ENCODE measurements at regions not wholly inside any gene's neighbourhood (a gene's known extent, or its start where the extent isn't known, plus 50 kb on each side); places are given as distances from the start of the nearest gene placed in this dataset.
"Not testable (repeated sequence)": the region's sequence is repeated elsewhere in the genome, so short reads cannot be mapped to it uniquely, and the experiment has no call there.

DNA sequence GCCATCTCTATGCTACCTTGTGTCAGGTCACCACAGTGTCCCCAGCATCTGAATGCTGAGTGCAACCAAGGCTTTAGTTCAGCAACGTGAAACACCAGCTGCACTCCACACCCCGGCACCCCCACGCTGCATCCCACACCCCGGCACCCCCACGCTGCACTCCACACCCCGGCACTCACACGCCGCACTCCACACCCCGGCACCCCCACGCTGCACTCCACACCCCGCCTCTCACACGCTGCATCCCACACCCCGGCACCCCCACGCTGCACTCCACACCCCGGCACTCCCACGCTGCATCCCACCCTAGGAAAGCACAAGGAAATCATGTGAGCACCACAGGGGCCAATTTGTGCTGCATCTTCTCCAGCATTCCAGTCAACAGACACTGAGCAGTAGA is 199.8 kb upstream of the FRG1 start:
- Histone ChIP-seq H3K4me3 (ENCODE audit: low read depth in 1 of 2, low read length in 2 of 2) (no peak overlapping the region), H3K4me1 (ENCODE audit: control insufficient read depth in 2 of 2, insufficient read depth in 2 of 2, low read length in 1 of 2) (no peaks in the 10 kb centered on the region), H3K9me3 (ENCODE audit: control insufficient read depth in 2 of 2, insufficient read depth in 1 of 2, low read depth in 1 of 2, low read length in 1 of 2) (peaks cover 0 to 6% of the 10 kb centered on the region in 2 donors), H3K27ac (ENCODE audit: low read depth in 2 of 2, low read length in 1 of 2) (no peak overlapping the region), H3K27me3 (ENCODE audit: control insufficient read depth in 1 of 2, insufficient read depth in 2 of 2, low read length in 2 of 2) (no peaks in the 10 kb centered on the region), H3K36me3 (ENCODE audit: control insufficient read depth in 2 of 2, insufficient read depth in 2 of 2, low read length in 1 of 2) (no peaks in the 10 kb centered on the region)
- WGBS, 2 donors: 88 to 91% methylated on average over 16 of the region's 16 CpGs

DNA sequence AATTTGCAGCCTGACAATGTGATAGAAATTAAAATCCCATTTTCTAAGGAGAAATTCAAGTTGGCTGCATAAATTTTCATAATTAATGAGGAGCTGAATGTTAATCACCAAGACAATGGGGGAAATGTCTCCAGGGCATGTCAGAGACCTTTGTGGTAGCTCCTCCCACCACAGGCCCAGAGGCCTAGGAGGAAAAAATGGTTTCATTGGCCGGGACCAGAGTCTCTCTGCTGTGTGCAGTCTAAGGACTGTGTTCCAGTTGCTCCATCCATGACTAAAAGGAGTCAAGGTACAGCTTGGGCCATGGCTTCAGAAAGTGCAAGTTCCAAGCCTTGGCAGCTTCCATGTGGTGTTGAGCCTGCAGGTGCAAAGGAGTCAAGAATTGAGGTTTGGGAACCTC is 187.6 kb upstream of the FRG1 start:
- not testable (repeated sequence) for H3K4me3 ChIP-seq (ENCODE audit: low read depth in 1 of 2, low read length in 2 of 2); H3K9me3 ChIP-seq (ENCODE audit: control insufficient read depth in 2 of 2, insufficient read depth in 1 of 2, low read depth in 1 of 2, low read length in 1 of 2); H3K36me3 ChIP-seq (ENCODE audit: control insufficient read depth in 2 of 2, insufficient read depth in 2 of 2, low read length in 1 of 2); H3K27me3 ChIP-seq (ENCODE audit: control insufficient read depth in 1 of 2, insufficient read depth in 2 of 2, low read length in 2 of 2); H3K4me1 ChIP-seq (ENCODE audit: control insufficient read depth in 2 of 2, insufficient read depth in 2 of 2, low read length in 1 of 2); H3K27ac ChIP-seq (ENCODE audit: low read depth in 2 of 2, low read length in 1 of 2)
- 50 to 63% methylated on average over 1 of the region's 1 CpG for WGBS, 2 donors

DNA sequence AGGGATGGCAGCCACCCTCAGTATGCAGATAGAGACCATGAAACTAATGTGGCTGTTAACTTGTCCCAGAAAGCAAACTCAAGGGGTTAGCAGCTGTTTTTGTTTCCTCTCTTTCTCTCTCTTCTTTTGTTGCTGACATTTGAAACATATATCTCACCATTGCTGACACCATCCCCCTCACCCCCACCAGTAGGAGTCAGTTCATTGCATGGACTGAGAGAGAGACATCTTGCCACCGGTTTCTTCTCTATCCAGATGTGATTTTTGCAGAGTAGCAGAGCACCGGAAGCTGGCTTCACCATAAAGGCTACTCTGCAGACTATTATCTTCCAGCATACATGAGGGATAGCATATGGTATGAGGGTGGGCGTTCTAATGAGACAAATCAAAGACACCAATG is 177.1 kb upstream of the FRG1 start:
- no peaks in the 10 kb centered on the region for H3K4me1 ChIP-seq (ENCODE audit: control insufficient read depth in 2 of 2, insufficient read depth in 2 of 2, low read length in 1 of 2)
- WGBS, 2 donors: 67 to 69% methylated on average over 3 of the region's 3 CpGs
- H3K36me3 ChIP-seq (ENCODE audit: control insufficient read depth in 2 of 2, insufficient read depth in 2 of 2, low read length in 1 of 2): no peaks in the 10 kb centered on the region
- no peak overlapping the region for H3K4me3 ChIP-seq (ENCODE audit: low read depth in 1 of 2, low read length in 2 of 2)
- peaks cover 2 to 3% of the 10 kb centered on the region in 2 donors for H3K9me3 ChIP-seq (ENCODE audit: control insufficient read depth in 2 of 2, insufficient read depth in 1 of 2, low read depth in 1 of 2, low read length in 1 of 2)
- no peaks in the 10 kb centered on the region for H3K27me3 ChIP-seq (ENCODE audit: control insufficient read depth in 1 of 2, insufficient read depth in 2 of 2, low read length in 2 of 2)
- H3K27ac ChIP-seq (ENCODE audit: low read depth in 2 of 2, low read length in 1 of 2): no peak overlapping the region

DNA sequence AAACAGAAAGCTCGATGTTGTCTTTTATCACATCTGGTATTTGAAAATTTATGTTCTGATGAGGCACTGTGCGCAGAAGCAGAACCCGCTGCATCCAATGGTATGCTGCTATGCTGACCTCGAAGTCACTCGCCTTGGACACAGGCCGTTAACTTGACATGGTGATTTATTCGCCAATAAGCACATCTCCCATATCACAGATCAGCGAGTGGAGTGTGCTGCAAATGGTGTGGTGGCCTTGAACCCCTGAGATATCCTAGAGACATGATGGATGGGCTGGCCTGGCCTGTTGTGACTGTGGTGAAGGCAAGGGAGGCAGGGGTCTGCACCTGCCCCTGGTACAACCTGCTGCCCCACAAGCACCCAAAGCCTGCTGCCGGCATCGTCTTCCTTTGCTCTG is 175.4 kb upstream of the FRG1 start:
- H3K36me3 ChIP-seq (ENCODE audit: control insufficient read depth in 2 of 2, insufficient read depth in 2 of 2, low read length in 1 of 2): no peaks in the 10 kb centered on the region
- H3K9me3 ChIP-seq (ENCODE audit: control insufficient read depth in 2 of 2, insufficient read depth in 1 of 2, low read depth in 1 of 2, low read length in 1 of 2): peaks cover 0 to 3% of the 10 kb centered on the region in 2 donors
- WGBS, 2 donors: 78% methylated on average over 10 of the region's 10 CpGs
- H3K27me3 ChIP-seq (ENCODE audit: control insufficient read depth in 1 of 2, insufficient read depth in 2 of 2, low read length in 2 of 2): no peaks in the 10 kb centered on the region
- no peaks in the 10 kb centered on the region for H3K4me1 ChIP-seq (ENCODE audit: control insufficient read depth in 2 of 2, insufficient read depth in 2 of 2, low read length in 1 of 2)
- no peak overlapping the region for H3K27ac ChIP-seq (ENCODE audit: low read depth in 2 of 2, low read length in 1 of 2)
- H3K4me3 ChIP-seq (ENCODE audit: low read depth in 1 of 2, low read length in 2 of 2): no peak overlapping the region

DNA sequence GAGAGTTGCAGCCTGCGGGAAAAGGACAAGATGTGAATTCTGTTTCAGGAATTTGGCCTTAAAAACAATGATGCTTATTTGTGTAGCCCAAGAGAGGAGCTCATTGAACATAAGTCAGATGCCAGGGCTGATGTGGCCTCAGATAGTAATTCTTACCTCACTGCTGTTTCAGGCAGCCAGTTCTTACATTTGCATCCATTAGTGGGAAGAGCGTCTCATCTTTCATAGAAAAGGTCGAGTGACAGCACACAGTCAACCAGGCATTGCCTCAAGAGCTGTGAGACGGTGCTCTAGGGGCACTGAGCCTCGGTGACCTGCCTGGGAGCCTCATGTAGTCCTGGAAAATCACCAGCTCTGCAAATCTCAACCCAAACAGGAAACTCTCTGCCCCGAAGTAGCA is 174.9 kb upstream of the FRG1 start:
- Histone ChIP-seq H3K27me3 (ENCODE audit: control insufficient read depth in 1 of 2, insufficient read depth in 2 of 2, low read length in 2 of 2) (no peaks in the 10 kb centered on the region), H3K4me1 (ENCODE audit: control insufficient read depth in 2 of 2, insufficient read depth in 2 of 2, low read length in 1 of 2) (no peaks in the 10 kb centered on the region), H3K9me3 (ENCODE audit: control insufficient read depth in 2 of 2, insufficient read depth in 1 of 2, low read depth in 1 of 2, low read length in 1 of 2) (peaks cover 0 to 3% of the 10 kb centered on the region in 2 donors), H3K36me3 (ENCODE audit: control insufficient read depth in 2 of 2, insufficient read depth in 2 of 2, low read length in 1 of 2) (no peaks in the 10 kb centered on the region), H3K4me3 (ENCODE audit: low read depth in 1 of 2, low read length in 2 of 2) (no peak overlapping the region), H3K27ac (ENCODE audit: low read depth in 2 of 2, low read length in 1 of 2) (no peak overlapping the region)
- WGBS, 2 donors: 51 to 55% methylated on average over 6 of the region's 6 CpGs

DNA sequence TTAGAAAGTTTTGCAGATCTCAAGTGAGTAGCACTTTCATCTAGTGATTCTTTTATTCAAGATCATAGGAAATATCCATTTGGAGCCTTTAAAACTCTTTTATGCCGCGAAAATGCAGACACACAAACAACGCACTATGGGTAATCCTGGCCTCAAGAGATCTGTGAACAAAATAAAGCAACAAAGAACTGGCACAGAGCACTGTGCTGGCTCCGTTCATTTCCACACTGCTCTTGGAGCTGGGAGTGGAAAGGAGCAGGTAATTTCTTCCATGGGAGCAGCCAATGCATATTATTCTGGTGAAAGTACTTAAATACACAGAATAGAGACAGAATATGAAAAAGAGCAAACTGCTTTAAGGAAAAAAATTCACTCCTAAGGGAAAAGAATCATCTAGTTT is 172.7 kb upstream of the FRG1 start:
- no peaks in the 10 kb centered on the region for H3K36me3 ChIP-seq (ENCODE audit: control insufficient read depth in 2 of 2, insufficient read depth in 2 of 2, low read length in 1 of 2)
- H3K4me1 ChIP-seq (ENCODE audit: control insufficient read depth in 2 of 2, insufficient read depth in 2 of 2, low read length in 1 of 2): no peaks in the 10 kb centered on the region
- no peak overlapping the region for H3K27ac ChIP-seq (ENCODE audit: low read depth in 2 of 2, low read length in 1 of 2)
- H3K9me3 ChIP-seq (ENCODE audit: control insufficient read depth in 2 of 2, insufficient read depth in 1 of 2, low read depth in 1 of 2, low read length in 1 of 2): peaks cover 0 to 3% of the 10 kb centered on the region in 2 donors
- H3K27me3 ChIP-seq (ENCODE audit: control insufficient read depth in 1 of 2, insufficient read depth in 2 of 2, low read length in 2 of 2): no peaks in the 10 kb centered on the region
- 67 to 82% methylated on average over 4 of the region's 4 CpGs for WGBS, 2 donors
- no peak overlapping the region for H3K4me3 ChIP-seq (ENCODE audit: low read depth in 1 of 2, low read length in 2 of 2)

DNA sequence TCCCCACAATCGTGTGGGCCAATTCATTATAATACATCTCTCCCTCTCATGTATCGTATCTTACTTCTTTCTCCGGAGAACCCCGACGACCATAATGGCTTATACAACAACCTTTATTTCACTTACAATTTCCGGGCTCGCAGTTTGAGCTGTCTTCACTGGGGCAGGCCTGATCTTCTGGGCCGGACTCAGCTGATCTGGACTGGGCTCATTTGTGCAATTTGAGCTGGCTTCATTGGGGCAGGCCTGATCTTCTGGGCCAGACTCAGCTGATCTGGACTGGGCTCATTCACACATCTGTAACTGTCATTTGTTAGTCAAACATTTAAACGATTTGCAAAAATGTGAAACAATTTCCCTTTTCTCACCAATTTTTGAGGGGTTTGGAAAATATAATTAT is 171.5 kb upstream of the FRG1 start:
- Histone ChIP-seq H3K4me3 (ENCODE audit: low read depth in 1 of 2, low read length in 2 of 2) (no peak overlapping the region), H3K4me1 (ENCODE audit: control insufficient read depth in 2 of 2, insufficient read depth in 2 of 2, low read length in 1 of 2) (no peaks in the 10 kb centered on the region), H3K9me3 (ENCODE audit: control insufficient read depth in 2 of 2, insufficient read depth in 1 of 2, low read depth in 1 of 2, low read length in 1 of 2) (peaks cover 0 to 3% of the 10 kb centered on the region in 2 donors), H3K27me3 (ENCODE audit: control insufficient read depth in 1 of 2, insufficient read depth in 2 of 2, low read length in 2 of 2) (no peaks in the 10 kb centered on the region), H3K27ac (ENCODE audit: low read depth in 2 of 2, low read length in 1 of 2) (no peak overlapping the region), H3K36me3 (ENCODE audit: control insufficient read depth in 2 of 2, insufficient read depth in 2 of 2, low read length in 1 of 2) (no peaks in the 10 kb centered on the region)
- 76 to 79% methylated on average over 9 of the region's 9 CpGs for WGBS, 2 donors

DNA sequence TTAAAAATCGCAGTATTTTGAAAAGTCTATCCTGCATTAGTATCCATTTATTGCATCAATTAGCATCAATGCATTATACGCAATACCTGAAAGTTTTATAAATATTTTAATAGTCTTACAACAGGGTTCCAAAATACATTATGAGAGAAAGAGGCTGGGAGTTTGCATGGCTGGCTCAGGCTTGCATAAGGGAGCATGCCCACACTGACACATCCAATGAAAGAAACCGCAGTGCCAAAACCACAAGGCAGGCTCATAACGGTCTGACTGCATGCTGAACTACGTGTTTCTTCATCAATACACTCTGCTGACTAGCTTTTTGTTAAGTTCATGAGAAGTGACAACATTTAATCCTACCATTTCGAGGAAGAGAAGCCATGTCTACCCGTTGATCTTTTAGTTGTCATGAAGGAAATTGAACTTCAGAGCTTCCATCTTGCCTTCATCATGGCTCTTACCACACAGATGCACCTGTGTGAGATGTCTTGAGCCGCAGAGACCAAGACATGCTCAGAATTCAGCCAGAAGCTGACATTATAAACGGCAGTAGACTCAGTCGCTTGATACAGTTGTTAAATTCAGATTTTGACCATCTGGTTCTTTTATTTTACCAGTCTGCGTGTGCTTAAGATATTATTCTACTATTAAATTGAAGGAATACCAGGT is 168.8 kb upstream of the FRG1 start:
- Histone ChIP-seq H3K9me3 (ENCODE audit: control insufficient read depth in 2 of 2, insufficient read depth in 1 of 2, low read depth in 1 of 2, low read length in 1 of 2) (no peaks in the 10 kb centered on the region), H3K4me1 (ENCODE audit: control insufficient read depth in 2 of 2, insufficient read depth in 2 of 2, low read length in 1 of 2) (no peaks in the 10 kb centered on the region), H3K4me3 (ENCODE audit: low read depth in 1 of 2, low read length in 2 of 2) (no peak overlapping the region), H3K36me3 (ENCODE audit: control insufficient read depth in 2 of 2, insufficient read depth in 2 of 2, low read length in 1 of 2) (no peaks in the 10 kb centered on the region), H3K27ac (ENCODE audit: low read depth in 2 of 2, low read length in 1 of 2) (no peak overlapping the region), H3K27me3 (ENCODE audit: control insufficient read depth in 1 of 2, insufficient read depth in 2 of 2, low read length in 2 of 2) (no peaks in the 10 kb centered on the region)
- WGBS, 2 donors: 78 to 84% methylated on average over 11 of the region's 11 CpGs

DNA sequence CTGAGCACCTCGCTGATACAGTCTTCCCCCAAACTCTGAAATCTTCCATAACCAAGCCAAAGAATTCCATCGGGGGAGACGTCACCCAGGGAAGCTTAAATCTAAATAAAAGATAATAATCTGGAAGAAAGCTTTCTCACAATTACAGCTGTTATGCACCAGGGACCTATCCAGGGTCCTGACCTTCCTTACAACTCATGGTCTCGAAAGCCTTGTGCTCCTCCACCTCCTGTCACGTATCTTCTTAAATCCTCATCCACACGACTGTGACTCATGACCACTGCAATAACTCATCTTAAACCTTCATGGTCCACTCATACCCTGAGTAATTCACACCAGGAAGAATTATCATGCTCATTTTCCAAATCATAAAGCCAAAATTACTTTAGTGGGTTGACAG is 166.8 kb upstream of the FRG1 start:
- H3K9me3 ChIP-seq (ENCODE audit: control insufficient read depth in 2 of 2, insufficient read depth in 1 of 2, low read depth in 1 of 2, low read length in 1 of 2): no peaks in the 10 kb centered on the region
- H3K4me3 ChIP-seq (ENCODE audit: low read depth in 1 of 2, low read length in 2 of 2): no peak overlapping the region
- no peaks in the 10 kb centered on the region for H3K4me1 ChIP-seq (ENCODE audit: control insufficient read depth in 2 of 2, insufficient read depth in 2 of 2, low read length in 1 of 2)
- WGBS, 2 donors: 35 to 42% methylated on average over 6 of the region's 6 CpGs
- no peaks in the 10 kb centered on the region for H3K27me3 ChIP-seq (ENCODE audit: control insufficient read depth in 1 of 2, insufficient read depth in 2 of 2, low read length in 2 of 2)
- H3K27ac ChIP-seq (ENCODE audit: low read depth in 2 of 2, low read length in 1 of 2): no peak overlapping the region
- no peaks in the 10 kb centered on the region for H3K36me3 ChIP-seq (ENCODE audit: control insufficient read depth in 2 of 2, insufficient read depth in 2 of 2, low read length in 1 of 2)

DNA sequence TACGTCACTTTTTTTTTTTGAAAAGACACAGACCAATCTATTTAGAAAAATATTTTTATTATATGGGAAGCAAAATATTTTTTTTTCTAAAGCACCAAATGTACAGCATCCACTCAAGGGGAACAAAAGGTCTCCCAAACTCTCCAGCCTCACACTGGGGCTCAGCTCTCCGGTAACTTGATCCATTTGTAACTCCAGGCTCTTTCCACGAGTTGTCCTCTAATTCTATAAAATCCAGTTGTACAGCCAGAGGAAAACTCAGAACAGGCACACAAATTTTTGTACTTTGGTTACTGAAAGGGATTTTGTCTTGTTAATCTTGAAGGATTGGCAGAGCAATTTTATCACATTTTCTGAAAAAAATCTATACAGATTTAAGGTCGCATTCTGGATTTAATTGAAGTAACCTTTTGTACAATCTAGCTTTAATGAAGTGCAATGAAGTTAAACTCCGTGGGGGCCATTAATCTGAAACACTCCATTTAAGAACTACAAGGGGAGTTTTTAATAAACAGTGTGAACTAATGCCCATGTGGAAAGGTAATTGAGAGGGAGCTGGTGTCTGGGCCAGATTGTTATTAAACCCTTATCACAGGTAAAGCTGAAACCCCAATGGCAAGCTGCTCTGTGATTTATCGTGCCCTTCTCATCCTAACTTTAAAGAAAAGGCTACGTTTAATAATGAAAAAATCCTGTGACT is 161.2 kb upstream of the FRG1 start:
- 70 to 76% methylated on average over 7 of the region's 7 CpGs for WGBS, 2 donors
- Histone ChIP-seq H3K27ac (ENCODE audit: low read depth in 2 of 2, low read length in 1 of 2) (no peak overlapping the region), H3K9me3 (ENCODE audit: control insufficient read depth in 2 of 2, insufficient read depth in 1 of 2, low read depth in 1 of 2, low read length in 1 of 2) (no peaks in the 10 kb centered on the region), H3K36me3 (ENCODE audit: control insufficient read depth in 2 of 2, insufficient read depth in 2 of 2, low read length in 1 of 2) (no peaks in the 10 kb centered on the region), H3K4me1 (ENCODE audit: control insufficient read depth in 2 of 2, insufficient read depth in 2 of 2, low read length in 1 of 2) (no peaks in the 10 kb centered on the region), H3K4me3 (ENCODE audit: low read depth in 1 of 2, low read length in 2 of 2) (no peak overlapping the region), H3K27me3 (ENCODE audit: control insufficient read depth in 1 of 2, insufficient read depth in 2 of 2, low read length in 2 of 2) (no peaks in the 10 kb centered on the region)

Measured in esophagus (tissue), 2 donors.